ENCODE measurements at regions not wholly inside any gene's neighbourhood (a gene's known extent, or its start where the extent isn't known, plus 50 kb on each side); places are given as distances from the start of the nearest gene placed in this dataset.

DNA sequence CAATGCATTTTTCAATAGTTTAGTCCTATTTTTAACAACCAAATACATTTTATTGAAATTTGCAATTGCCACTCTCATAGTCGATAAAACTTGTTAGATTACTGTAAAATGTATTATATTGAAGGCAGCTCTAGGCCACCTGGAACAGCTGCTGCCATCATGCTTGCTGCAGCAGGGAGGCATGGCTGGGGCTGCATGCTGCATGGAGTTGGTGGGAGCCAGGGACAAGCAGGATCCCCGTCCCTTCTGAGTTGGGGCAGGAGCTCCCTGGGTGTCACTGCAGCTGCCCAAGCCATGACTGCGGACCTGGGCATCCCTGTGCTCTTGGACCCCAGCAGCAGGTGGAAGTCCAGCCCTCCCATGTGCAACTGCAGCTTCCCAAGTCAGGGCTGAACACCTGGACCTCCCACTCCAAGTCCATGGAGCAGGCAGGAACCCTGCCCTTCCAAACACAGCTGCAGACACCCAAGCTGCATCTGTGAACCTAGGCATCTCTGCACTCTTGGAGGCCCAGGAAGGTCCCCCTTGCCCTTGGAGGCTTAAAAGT, 742.0 kb downstream of the ZBBX start:
- TF ChIP-seq CTCF (IDR thresholded peaks at IDR 0.05) (no peak), SIN3A (IDR thresholded peaks at IDR 0.05; ENCODE audit: borderline replicate concordance, insufficient read depth, low read depth, low read length) (no peak), POLR2AphosphoS5 (IDR thresholded peaks at IDR 0.05; ENCODE audit: low read depth, low read length) (no peak), TCF7L2 (IDR thresholded peaks at IDR 0.05; ENCODE audit: low read depth, low read length) (no peak)
